ENCODE measurements at regions not wholly inside any gene's neighbourhood (a gene's known extent, or its start where the extent isn't known, plus 50 kb on each side); places are given as distances from the start of the nearest gene placed in this dataset.

GRCh38 chr2:21812766-21813165, 689.0 kb downstream of the TDRD15 start:
- no peak for TF ChIP-seq CTCF (CRISPR knock-in tag; IDR thresholded peaks at IDR 0.05)
- TF ChIP-seq MAX (IDR thresholded peaks at IDR 0.05): no peak
- no peak for TF ChIP-seq MYPOP (CRISPR knock-in tag; IDR thresholded peaks at IDR 0.05)
- no peak for TF ChIP-seq MXI1 (IDR thresholded peaks at IDR 0.05; ENCODE audit: borderline replicate concordance, low read depth, low read length)
- TF ChIP-seq ATF3 (CRISPR knock-in tag; IDR thresholded peaks at IDR 0.05): no peak
- TF ChIP-seq ZBTB1 (CRISPR knock-in tag; IDR thresholded peaks at IDR 0.05; ENCODE audit: borderline replicate concordance): no peak

Data from HepG2 (cell line).